WERI-Rb-1 (cell line): ENCODE measurements at regions not wholly inside any gene's neighbourhood (a gene's known extent, or its start where the extent isn't known, plus 50 kb on each side); places are given as distances from the start of the nearest gene placed in this dataset.
"Not testable (repeated sequence)": the region's sequence is repeated elsewhere in the genome, so short reads cannot be mapped to it uniquely, and the experiment has no call there.

Source experiments
- DNase-seq: peaks from one replicate; pipeline ENCODE4 v3.0.0-alpha.2; 2020
- H3K27ac ChIP-seq: fragments of 250-450 bp; sonication (Bioruptor Pico); 2 replicates; pipeline ENCODE4 v1.5.1; 2020; ENCODE audit warnings: mild to moderate bottlenecking, moderate library complexity
- H3K27me3 ChIP-seq: fragments of 250-450 bp; sonication (Bioruptor Pico); 2 replicates; pipeline ENCODE4 v1.5.1; 2021; ENCODE audit warnings: mild to moderate bottlenecking, low read depth, moderate library complexity; ENCODE audit not compliant: insufficient read depth, severe bottlenecking
- H3K36me3 ChIP-seq: fragments of 250-450 bp; sonication (Bioruptor Pico); 2 replicates; pipeline ENCODE4 v1.5.1; 2020; ENCODE audit warnings: mild to moderate bottlenecking, moderate library complexity
- H3K4me3 ChIP-seq: 2 replicates; pipeline ENCODE4 v1.5.1; 2011; ENCODE audit warnings: low read depth, mild to moderate bottlenecking, control low read depth, low read length
- H3K9me3 ChIP-seq: fragments of 250-450 bp; sonication (Bioruptor Pico); 2 replicates; pipeline ENCODE4 v1.5.1; 2021; ENCODE audit warnings: mild to moderate bottlenecking, moderate library complexity; ENCODE audit not compliant: severe bottlenecking
- TF ChIP-seq, protein P1 (sequence below): IDR thresholded peaks from 2 replicates; pipeline ENCODE4 v1.5.1; 2011; ENCODE audit warnings: low read depth, mild to moderate bottlenecking, control low read depth, inconsistent platforms, low read length

DNA sequence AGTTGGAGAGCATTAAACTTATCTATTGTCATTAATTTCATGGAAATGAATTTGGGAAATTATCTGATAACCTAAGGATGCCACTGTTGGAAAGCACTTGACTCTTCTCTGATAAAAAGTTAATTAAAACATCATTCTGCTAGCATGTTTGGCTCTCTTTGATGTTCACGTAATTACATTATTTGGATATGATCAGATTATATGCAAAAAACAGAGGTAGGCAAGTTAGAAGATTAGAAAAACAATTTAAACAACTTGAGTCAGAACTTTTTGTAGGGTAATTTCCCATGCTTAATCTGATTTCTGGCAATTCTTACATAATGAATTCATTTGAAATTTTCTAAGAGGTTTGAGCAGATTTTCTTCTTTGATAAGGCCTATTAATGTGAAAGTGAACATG lies 882.9 kb downstream of the TRAM1L1 start:
- TF ChIP-seq, protein P1, sequence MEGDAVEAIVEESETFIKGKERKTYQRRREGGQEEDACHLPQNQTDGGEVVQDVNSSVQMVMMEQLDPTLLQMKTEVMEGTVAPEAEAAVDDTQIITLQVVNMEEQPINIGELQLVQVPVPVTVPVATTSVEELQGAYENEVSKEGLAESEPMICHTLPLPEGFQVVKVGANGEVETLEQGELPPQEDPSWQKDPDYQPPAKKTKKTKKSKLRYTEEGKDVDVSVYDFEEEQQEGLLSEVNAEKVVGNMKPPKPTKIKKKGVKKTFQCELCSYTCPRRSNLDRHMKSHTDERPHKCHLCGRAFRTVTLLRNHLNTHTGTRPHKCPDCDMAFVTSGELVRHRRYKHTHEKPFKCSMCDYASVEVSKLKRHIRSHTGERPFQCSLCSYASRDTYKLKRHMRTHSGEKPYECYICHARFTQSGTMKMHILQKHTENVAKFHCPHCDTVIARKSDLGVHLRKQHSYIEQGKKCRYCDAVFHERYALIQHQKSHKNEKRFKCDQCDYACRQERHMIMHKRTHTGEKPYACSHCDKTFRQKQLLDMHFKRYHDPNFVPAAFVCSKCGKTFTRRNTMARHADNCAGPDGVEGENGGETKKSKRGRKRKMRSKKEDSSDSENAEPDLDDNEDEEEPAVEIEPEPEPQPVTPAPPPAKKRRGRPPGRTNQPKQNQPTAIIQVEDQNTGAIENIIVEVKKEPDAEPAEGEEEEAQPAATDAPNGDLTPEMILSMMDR, result no peak
- no peaks in the 10 kb centered on the region for H3K27me3 ChIP-seq
- H3K36me3 ChIP-seq, result no peaks in the 10 kb centered on the region

GRCh38 chr4:116197317-116197809 lies 888.0 kb downstream of the TRAM1L1 start:
- no peaks in the 10 kb centered on the region for H3K27me3 ChIP-seq

More for the DNA sequence above, 882.9 kb downstream of the TRAM1L1 start:
- no peak for DNase-seq
- no peak overlapping the region for H3K4me3 ChIP-seq
- H3K27ac ChIP-seq, result no peak overlapping the region
- H3K9me3 ChIP-seq, result no peaks in the 10 kb centered on the region

DNA sequence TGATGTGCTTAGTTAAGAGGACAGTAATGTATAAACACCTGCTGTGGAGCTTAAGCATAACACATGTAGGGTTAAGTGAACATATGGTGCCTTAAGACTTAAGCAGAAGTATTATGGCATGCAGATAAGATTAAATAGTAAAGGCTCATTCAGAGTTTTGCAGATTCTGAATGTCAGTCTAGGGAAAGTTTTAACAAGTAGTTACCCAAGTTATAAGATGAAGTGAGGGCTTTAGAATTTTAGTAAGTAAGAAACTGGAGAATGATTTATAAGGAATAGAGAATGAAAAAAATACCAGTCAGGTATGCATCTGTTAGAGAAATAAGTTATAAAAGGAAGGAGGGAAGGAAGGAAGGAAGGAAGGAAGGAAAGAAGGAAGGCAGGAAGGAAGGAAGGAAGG lies 902.1 kb downstream of the TRAM1L1 start:
- Histone ChIP-seq H3K27me3 (no peaks in the 10 kb centered on the region), H3K36me3 (no peaks in the 10 kb centered on the region), H3K4me3 (no peak overlapping the region), H3K9me3 (no peaks in the 10 kb centered on the region), H3K27ac (no peak overlapping the region)
- DNase-seq, result no peak
- TF ChIP-seq, protein P1, result no peak

More at GRCh38 chr4:116197317-116197809, 888.0 kb downstream of the TRAM1L1 start:
- no peak for DNase-seq
- no peak overlapping the region for H3K4me3 ChIP-seq
- TF ChIP-seq, protein P1, result no peak
- no peaks in the 10 kb centered on the region for H3K36me3 ChIP-seq
- no peaks in the 10 kb centered on the region for H3K9me3 ChIP-seq
- H3K27ac ChIP-seq, result no peak overlapping the region

DNA sequence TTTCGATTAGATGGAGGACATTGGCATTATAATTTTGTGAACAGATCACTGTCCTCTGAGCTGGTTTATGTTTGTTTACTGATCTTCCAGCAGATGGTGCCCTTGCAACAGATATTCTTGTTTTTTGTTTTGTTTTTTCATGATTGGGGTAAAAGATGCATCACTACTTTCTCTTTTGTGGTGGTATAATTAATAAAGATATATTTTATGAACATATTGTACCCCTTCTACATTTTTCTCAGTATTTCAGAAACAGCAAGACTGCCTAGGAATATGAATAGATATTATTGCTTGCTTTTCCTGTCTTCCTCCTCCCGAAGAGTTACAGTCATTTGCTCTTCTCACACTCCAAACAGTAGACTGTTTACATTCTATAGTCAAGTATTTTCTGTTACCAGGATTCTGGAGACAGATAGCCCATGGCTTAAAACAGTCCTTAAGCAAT lies 905.2 kb downstream of the TRAM1L1 start:
- no peaks in the 10 kb centered on the region for H3K27me3 ChIP-seq
- TF ChIP-seq, protein P1, result peak; percentile 49
- H3K36me3 ChIP-seq, result no peaks in the 10 kb centered on the region
- H3K9me3 ChIP-seq, result no peaks in the 10 kb centered on the region
- H3K4me3 ChIP-seq, result no peak overlapping the region
- no peak overlapping the region for H3K27ac ChIP-seq
- no peak for DNase-seq

GRCh38 chr4:116151371-116151770 lies 934.0 kb downstream of the TRAM1L1 start:
- H3K27me3 ChIP-seq, H3K4me3 ChIP-seq, DNase-seq, H3K36me3 ChIP-seq, H3K27ac ChIP-seq, H3K9me3 ChIP-seq: not testable (repeated sequence)

DNA sequence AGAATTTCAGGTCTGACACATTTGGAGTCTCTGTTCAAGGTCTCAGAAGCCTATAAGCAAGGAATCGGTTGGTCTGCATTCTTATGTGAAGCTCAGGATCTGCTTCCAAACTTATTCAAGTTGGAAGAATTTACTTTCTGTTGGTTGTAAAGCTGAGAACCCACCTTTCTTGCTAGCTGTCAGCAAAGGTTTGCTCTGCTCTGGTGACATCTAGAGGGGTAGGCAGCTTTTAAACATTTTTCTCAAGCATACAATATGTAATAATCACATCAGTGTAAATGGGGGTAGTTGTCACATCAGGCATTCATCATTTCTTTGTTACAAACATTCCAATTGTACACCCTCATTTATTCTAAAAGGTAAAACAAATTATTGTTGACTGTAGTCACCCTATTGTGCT lies 935.2 kb downstream of the TRAM1L1 start:
- no peak for DNase-seq
- TF ChIP-seq, protein P1, result no peak

More for the DNA sequence above, 935.2 kb downstream of the TRAM1L1 start:
- no peaks in the 10 kb centered on the region for H3K36me3 ChIP-seq
- H3K27ac ChIP-seq, result no peak overlapping the region
- no peaks in the 10 kb centered on the region for H3K27me3 ChIP-seq
- H3K9me3 ChIP-seq, result no peaks in the 10 kb centered on the region
- no peak overlapping the region for H3K4me3 ChIP-seq
